DND-41 (cell line): ENCODE measurements at regions not wholly inside any gene's neighbourhood (a gene's known extent, or its start where the extent isn't known, plus 50 kb on each side); places are given as distances from the start of the nearest gene placed in this dataset.

Experiments used
- EZH2 ChIP-seq: IDR thresholded peaks from 3 replicates; pipeline ENCODE4 v1.6.1; 2012; ENCODE audit warnings: borderline replicate concordance, low read depth, mild to moderate bottlenecking, moderate library complexity, low read length, inconsistent platforms; ENCODE audit not compliant: severe bottlenecking
- TF ChIP-seq, protein P1 (sequence below): IDR thresholded peaks from 2 replicates; pipeline ENCODE4 v1.5.1; 2012; ENCODE audit warnings: borderline replicate concordance, low read length, moderate library complexity, mild to moderate bottlenecking; ENCODE audit not compliant: poor library complexity, severe bottlenecking; ENCODE audit errors: extremely low read depth

GRCh38 chr6:105767541-105767940 lies 318.6 kb upstream of the PRDM1 start:
- TF ChIP-seq, protein P1, sequence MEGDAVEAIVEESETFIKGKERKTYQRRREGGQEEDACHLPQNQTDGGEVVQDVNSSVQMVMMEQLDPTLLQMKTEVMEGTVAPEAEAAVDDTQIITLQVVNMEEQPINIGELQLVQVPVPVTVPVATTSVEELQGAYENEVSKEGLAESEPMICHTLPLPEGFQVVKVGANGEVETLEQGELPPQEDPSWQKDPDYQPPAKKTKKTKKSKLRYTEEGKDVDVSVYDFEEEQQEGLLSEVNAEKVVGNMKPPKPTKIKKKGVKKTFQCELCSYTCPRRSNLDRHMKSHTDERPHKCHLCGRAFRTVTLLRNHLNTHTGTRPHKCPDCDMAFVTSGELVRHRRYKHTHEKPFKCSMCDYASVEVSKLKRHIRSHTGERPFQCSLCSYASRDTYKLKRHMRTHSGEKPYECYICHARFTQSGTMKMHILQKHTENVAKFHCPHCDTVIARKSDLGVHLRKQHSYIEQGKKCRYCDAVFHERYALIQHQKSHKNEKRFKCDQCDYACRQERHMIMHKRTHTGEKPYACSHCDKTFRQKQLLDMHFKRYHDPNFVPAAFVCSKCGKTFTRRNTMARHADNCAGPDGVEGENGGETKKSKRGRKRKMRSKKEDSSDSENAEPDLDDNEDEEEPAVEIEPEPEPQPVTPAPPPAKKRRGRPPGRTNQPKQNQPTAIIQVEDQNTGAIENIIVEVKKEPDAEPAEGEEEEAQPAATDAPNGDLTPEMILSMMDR, result no peak
- no peak for TF ChIP-seq EZH2
